ENCODE measurements at regions not wholly inside any gene's neighbourhood (a gene's known extent, or its start where the extent isn't known, plus 50 kb on each side); places are given as distances from the start of the nearest gene placed in this dataset.

GRCh38 chr5:5933651-5934050 lies 444.7 kb downstream of the MED10 start:
- TF ChIP-seq EZH2 (IDR thresholded peaks at IDR 0.05; ENCODE audit: borderline replicate concordance, low read depth, low read length, poor library complexity, severe bottlenecking), result no peak
- TF ChIP-seq CTCF (conservative IDR thresholded peaks at IDR 0.05; ENCODE audit: low read depth, low read length), result no peak
